ENCODE measurements at regions not wholly inside any gene's neighbourhood (a gene's known extent, or its start where the extent isn't known, plus 50 kb on each side); places are given as distances from the start of the nearest gene placed in this dataset.

- POLR2A ChIA-PET, result no interaction called here
- Mint-ChIP-seq H3K27ac (ENCODE audit: low read depth, unreplicated experiment) (no peak overlapping the region), H3K27me3 (ENCODE audit: insufficient read depth, unreplicated experiment) (no peaks in the 10 kb centered on the region), H3K4me1 (ENCODE audit: insufficient read depth, unreplicated experiment) (no peaks in the 10 kb centered on the region), H3K4me3 (ENCODE audit: unreplicated experiment) (no peak overlapping the region), H3K9me3 (ENCODE audit: unreplicated experiment) (peaks cover 9% of the 10 kb centered on the region), H3K36me3 (ENCODE audit: insufficient read depth, unreplicated experiment) (no peaks in the 10 kb centered on the region)
- no TSS peak for BruUV-seq (replicated peaks)
- no peak for DNase-seq (ENCODE audit: unreplicated experiment)
- CTCF ChIA-PET, result no interaction called here
- TF ChIP-seq CTCF (IDR thresholded peaks at IDR 0.05; ENCODE audit: unreplicated experiment), result no peak
- intact Hi-C loops (cut with micrococcal nuclease), result no loop called here
These were observed 198.1 kb downstream of the VAPA start for GRCh38 chr18:10111944-10112343.

- Mint-ChIP-seq H3K4me3 (ENCODE audit: unreplicated experiment) (no peak overlapping the region), H3K27ac (ENCODE audit: low read depth, unreplicated experiment) (no peak overlapping the region), H3K4me1 (ENCODE audit: insufficient read depth, unreplicated experiment) (no peaks in the 10 kb centered on the region), H3K9me3 (ENCODE audit: unreplicated experiment) (peaks cover 9% of the 10 kb centered on the region), H3K36me3 (ENCODE audit: insufficient read depth, unreplicated experiment) (no peaks in the 10 kb centered on the region), H3K27me3 (ENCODE audit: insufficient read depth, unreplicated experiment) (no peaks in the 10 kb centered on the region)
- TF ChIP-seq CTCF (IDR thresholded peaks at IDR 0.05; ENCODE audit: unreplicated experiment), result no peak
- CTCF ChIA-PET, result interaction anchor here (1.3 kb wide), 1 partner anchor 60 kb away, joined by 4 read pairs; no protein-coding TSS in a partner anchor
- peak; percentile 14 for DNase-seq (ENCODE audit: unreplicated experiment)
- POLR2A ChIA-PET, result interaction anchor here (1.1 kb wide), 1 partner anchor 11 kb away, joined by 5 read pairs; no protein-coding TSS in a partner anchor
- intact Hi-C loops (cut with micrococcal nuclease), result no loop called here
- BruUV-seq (replicated peaks), result no TSS peak
These were observed 199.6 kb downstream of the VAPA start for GRCh38 chr18:10113121-10114022.

GRCh38 chr18:10114717-10115463 lies 201.1 kb downstream of the VAPA start:
- CTCF ChIA-PET, result interaction anchor here (1.0 kb wide), 1 partner anchor 265 kb away, joined by 3 read pairs; no protein-coding TSS in a partner anchor
- no peaks in the 10 kb centered on the region for H3K27me3 Mint-ChIP-seq (ENCODE audit: insufficient read depth, unreplicated experiment)
- no peak overlapping the region for H3K4me3 Mint-ChIP-seq (ENCODE audit: unreplicated experiment)
- no TSS peak for BruUV-seq (replicated peaks)
- no peaks in the 10 kb centered on the region for H3K4me1 Mint-ChIP-seq (ENCODE audit: insufficient read depth, unreplicated experiment)
- POLR2A ChIA-PET, result no interaction called here
- no peak for TF ChIP-seq CTCF (IDR thresholded peaks at IDR 0.05; ENCODE audit: unreplicated experiment)
- H3K9me3 Mint-ChIP-seq (ENCODE audit: unreplicated experiment), result peaks cover 3% of the 10 kb centered on the region
- no peaks in the 10 kb centered on the region for H3K36me3 Mint-ChIP-seq (ENCODE audit: insufficient read depth, unreplicated experiment)
- intact Hi-C loops (cut with micrococcal nuclease), result no loop called here
- H3K27ac Mint-ChIP-seq (ENCODE audit: low read depth, unreplicated experiment), result no peak overlapping the region
- no peak for DNase-seq (ENCODE audit: unreplicated experiment)

GRCh38 chr18:10116574-10116973 lies 202.8 kb downstream of the VAPA start:
- Mint-ChIP-seq H3K27ac (ENCODE audit: low read depth, unreplicated experiment) (no peak overlapping the region), H3K36me3 (ENCODE audit: insufficient read depth, unreplicated experiment) (no peaks in the 10 kb centered on the region), H3K27me3 (ENCODE audit: insufficient read depth, unreplicated experiment) (no peaks in the 10 kb centered on the region), H3K9me3 (ENCODE audit: unreplicated experiment) (no peaks in the 10 kb centered on the region), H3K4me1 (ENCODE audit: insufficient read depth, unreplicated experiment) (no peaks in the 10 kb centered on the region), H3K4me3 (ENCODE audit: unreplicated experiment) (no peak overlapping the region)
- DNase-seq (ENCODE audit: unreplicated experiment), result no peak
- BruUV-seq (replicated peaks), result no TSS peak
- ChIA-PET POLR2A (interaction anchor here (0.7 kb wide), 1 partner anchor 76 kb away, joined by 3 read pairs; no protein-coding TSS in a partner anchor), CTCF (no interaction called here)
- no peak for TF ChIP-seq CTCF (IDR thresholded peaks at IDR 0.05; ENCODE audit: unreplicated experiment)
- intact Hi-C loops (cut with micrococcal nuclease), result no loop called here
